Esophagus squamous epithelium (tissue), 4 donors: ENCODE measurements at regions not wholly inside any gene's neighbourhood (a gene's known extent, or its start where the extent isn't known, plus 50 kb on each side); places are given as distances from the start of the nearest gene placed in this dataset.

Source experiments
- CTCF ChIP-seq, 6 experiments: fragments of 450-650 bp in 4 of 6; fragments of 200-600 bp in 2 of 6; sonication (generic) in 2 of 6; IDR thresholded peaks; one replicate each; pipeline ENCODE4 v1.5.1; 2016 to 2019; ENCODE audit warnings: antibody characterized with exemption in 6 of 6, mild to moderate bottlenecking in 4 of 6, moderate library complexity in 4 of 6
- POLR2A ChIP-seq, 4 donors: fragments of 450-650 bp; IDR thresholded peaks; one replicate each; pipeline ENCODE4 v1.6.1; 2017; ENCODE audit warnings: antibody characterized with exemption in 4 of 4, mild to moderate bottlenecking in 4 of 4, moderate library complexity in 3 of 4

GRCh38 chr9:615756-616155, 225.7 kb upstream of the DMRT1 start:
- TF ChIP-seq CTCF (IDR thresholded peaks at IDR 0.05) (peak in 1 of 6 experiments; percentile 8), POLR2A (IDR thresholded peaks at IDR 0.05) (no peak)
